Body of pancreas (tissue), 4 donors: ENCODE measurements at regions not wholly inside any gene's neighbourhood (a gene's known extent, or its start where the extent isn't known, plus 50 kb on each side); places are given as distances from the start of the nearest gene placed in this dataset.

Experiments
- CTCF ChIP-seq, 7 experiments: fragments of 450-650 bp in 4 of 7; fragments of 200-600 bp in 3 of 7; sonication (generic) in 3 of 7; IDR thresholded peaks; one replicate each; pipeline ENCODE4 v1.5.1; 2016 to 2019; ENCODE audit warnings: antibody characterized with exemption in 7 of 7
- POLR2A ChIP-seq, 3 donors: fragments of 450-650 bp; IDR thresholded peaks; one replicate each; pipeline ENCODE4 v1.6.1; 2016; ENCODE audit warnings: antibody characterized with exemption in 3 of 3, mild to moderate bottlenecking in 2 of 3

- TF ChIP-seq CTCF (IDR thresholded peaks at IDR 0.05) (no peak), POLR2A (IDR thresholded peaks at IDR 0.05) (no peak)
Measured at GRCh38 chr7:119374436-119374835, 898.5 kb upstream of the KCND2 start.
